KMS-11 (cell line): ENCODE measurements at regions not wholly inside any gene's neighbourhood (a gene's known extent, or its start where the extent isn't known, plus 50 kb on each side); places are given as distances from the start of the nearest gene placed in this dataset.

Experiments
- H2AFZ ChIP-seq: fragments of 200-600 bp; sonication (generic); 2 replicates; pipeline ENCODE4 v1.6.1; 2016; ENCODE audit warnings: antibody characterized with exemption, mixed run types, low read depth
- H3K27ac ChIP-seq: fragments of 200-600 bp; sonication (generic); 2 replicates; pipeline ENCODE4 v1.6.1; 2016; ENCODE audit warnings: mild to moderate bottlenecking, mixed run types
- H3K27me3 ChIP-seq: fragments of 200-600 bp; sonication (generic); 2 replicates; pipeline ENCODE4 v1.6.1; 2017; ENCODE audit warnings: mild to moderate bottlenecking, low read depth, mixed run types, moderate library complexity; ENCODE audit not compliant: insufficient read depth
- H3K36me3 ChIP-seq: fragments of 200-600 bp; sonication (generic); 2 replicates; pipeline ENCODE4 v1.6.1; 2017; ENCODE audit warnings: mild to moderate bottlenecking, mixed run types; ENCODE audit not compliant: insufficient read depth
- H3K4me1 ChIP-seq: fragments of 200-600 bp; sonication (generic); 2 replicates; pipeline ENCODE4 v1.6.1; 2016; ENCODE audit warnings: mild to moderate bottlenecking, low read depth, mixed run types; ENCODE audit not compliant: poor library complexity, severe bottlenecking
- H3K4me2 ChIP-seq: fragments of 200-600 bp; sonication (generic); 2 replicates; pipeline ENCODE4 v1.7.0; 2016; ENCODE audit warnings: mild to moderate bottlenecking, mixed run types
- H3K4me3 ChIP-seq: fragments of 200-600 bp; sonication (generic); IDR thresholded peaks from 2 replicates; pipeline ENCODE4 v1.6.1; 2017; ENCODE audit warnings: low read depth, low read length, mixed read lengths; ENCODE audit not compliant: insufficient read depth
- H3K79me2 ChIP-seq: fragments of 200-600 bp; sonication (generic); 2 replicates; pipeline ENCODE4 v1.6.1; 2016; ENCODE audit warnings: low read depth, mixed run types; ENCODE audit not compliant: insufficient read depth
- H3K9ac ChIP-seq: fragments of 200-600 bp; sonication (generic); 2 replicates; pipeline ENCODE4 v1.6.1; 2016; ENCODE audit warnings: mild to moderate bottlenecking, mixed run types
- H4K20me1 ChIP-seq: fragments of 200-600 bp; sonication (generic); 2 replicates; pipeline ENCODE4 v1.6.1; 2016; ENCODE audit warnings: mild to moderate bottlenecking, mixed run types; ENCODE audit not compliant: insufficient read depth
- TF ChIP-seq, protein P1 (sequence below): fragments of 200-600 bp; sonication (generic); conservative IDR thresholded peaks from 2 replicates; pipeline ENCODE4 v1.6.1; 2017; ENCODE audit warnings: low read depth, mild to moderate bottlenecking, antibody characterized with exemption, low read length, moderate library complexity, mixed read lengths

DNA sequence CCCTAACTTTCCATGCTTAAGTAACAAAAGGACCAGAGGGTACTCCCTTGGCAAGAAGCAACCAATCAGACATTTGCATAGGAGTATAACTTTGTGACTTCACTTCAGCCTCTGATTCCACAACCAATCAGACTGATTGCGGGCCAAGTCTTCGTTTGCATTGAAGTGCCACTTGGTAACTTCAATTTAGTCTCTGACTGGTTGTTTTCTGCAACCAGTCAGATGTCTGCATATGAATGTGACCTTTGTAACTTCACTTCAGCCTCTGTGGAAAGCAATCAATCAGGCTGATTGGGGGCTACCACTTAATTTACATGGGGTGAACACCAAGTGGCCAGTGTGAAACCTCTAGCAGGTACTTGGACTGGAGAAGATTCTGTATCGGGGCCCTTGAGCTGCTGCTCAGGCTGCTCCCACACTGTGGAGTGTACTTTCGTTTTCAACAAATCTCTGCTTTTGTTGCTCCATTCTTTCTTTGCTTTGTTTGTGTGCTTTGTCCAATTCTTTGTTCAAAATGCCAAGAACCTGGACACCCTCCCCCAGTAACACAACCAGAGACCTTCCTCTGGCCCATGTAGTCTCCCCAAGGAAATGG is 241.5 kb downstream of the ACKR3 start:
- no peak overlapping the region for H3K4me2 ChIP-seq
- no peaks in the 10 kb centered on the region for H4K20me1 ChIP-seq
- H3K27me3 ChIP-seq: no peaks in the 10 kb centered on the region
- no peak overlapping the region for H3K9ac ChIP-seq
- TF ChIP-seq, protein P1, sequence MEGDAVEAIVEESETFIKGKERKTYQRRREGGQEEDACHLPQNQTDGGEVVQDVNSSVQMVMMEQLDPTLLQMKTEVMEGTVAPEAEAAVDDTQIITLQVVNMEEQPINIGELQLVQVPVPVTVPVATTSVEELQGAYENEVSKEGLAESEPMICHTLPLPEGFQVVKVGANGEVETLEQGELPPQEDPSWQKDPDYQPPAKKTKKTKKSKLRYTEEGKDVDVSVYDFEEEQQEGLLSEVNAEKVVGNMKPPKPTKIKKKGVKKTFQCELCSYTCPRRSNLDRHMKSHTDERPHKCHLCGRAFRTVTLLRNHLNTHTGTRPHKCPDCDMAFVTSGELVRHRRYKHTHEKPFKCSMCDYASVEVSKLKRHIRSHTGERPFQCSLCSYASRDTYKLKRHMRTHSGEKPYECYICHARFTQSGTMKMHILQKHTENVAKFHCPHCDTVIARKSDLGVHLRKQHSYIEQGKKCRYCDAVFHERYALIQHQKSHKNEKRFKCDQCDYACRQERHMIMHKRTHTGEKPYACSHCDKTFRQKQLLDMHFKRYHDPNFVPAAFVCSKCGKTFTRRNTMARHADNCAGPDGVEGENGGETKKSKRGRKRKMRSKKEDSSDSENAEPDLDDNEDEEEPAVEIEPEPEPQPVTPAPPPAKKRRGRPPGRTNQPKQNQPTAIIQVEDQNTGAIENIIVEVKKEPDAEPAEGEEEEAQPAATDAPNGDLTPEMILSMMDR: no peak
- no peak overlapping the region for H3K27ac ChIP-seq
- H3K4me1 ChIP-seq: no peaks in the 10 kb centered on the region
- H3K36me3 ChIP-seq: no peaks in the 10 kb centered on the region
- no peaks in the 10 kb centered on the region for H3K79me2 ChIP-seq
- H3K4me3 ChIP-seq: no peak overlapping the region
- no peak overlapping the region for H2AFZ ChIP-seq

DNA sequence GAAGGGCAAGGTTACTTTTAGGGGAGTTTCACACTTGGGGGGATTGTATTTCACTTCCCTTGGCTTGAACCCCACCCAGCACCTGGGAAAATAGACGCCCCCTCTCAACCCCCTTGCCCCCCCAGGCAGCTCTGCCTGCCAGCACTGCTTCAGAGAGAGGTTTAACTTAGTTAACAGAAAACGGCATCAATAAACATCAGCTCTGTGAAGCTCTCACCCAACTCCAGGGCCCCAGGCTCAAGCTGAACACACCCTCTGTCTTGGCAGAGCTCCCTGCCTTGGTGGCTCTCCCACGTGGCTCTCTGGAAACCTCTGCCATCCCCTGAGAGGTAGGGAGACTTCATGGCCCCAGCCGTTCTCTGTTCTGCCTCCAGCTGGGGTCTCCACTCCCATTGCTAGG is 244.1 kb downstream of the ACKR3 start:
- Histone ChIP-seq H3K36me3 (no peaks in the 10 kb centered on the region), H4K20me1 (no peaks in the 10 kb centered on the region), H3K9ac (no peak overlapping the region), H3K79me2 (no peaks in the 10 kb centered on the region), H3K4me2 (no peak overlapping the region), H2AFZ (no peak overlapping the region), H3K4me1 (no peaks in the 10 kb centered on the region), H3K27ac (no peak overlapping the region), H3K27me3 (no peaks in the 10 kb centered on the region), H3K4me3 (no peak overlapping the region)
- TF ChIP-seq, protein P1: no peak

DNA sequence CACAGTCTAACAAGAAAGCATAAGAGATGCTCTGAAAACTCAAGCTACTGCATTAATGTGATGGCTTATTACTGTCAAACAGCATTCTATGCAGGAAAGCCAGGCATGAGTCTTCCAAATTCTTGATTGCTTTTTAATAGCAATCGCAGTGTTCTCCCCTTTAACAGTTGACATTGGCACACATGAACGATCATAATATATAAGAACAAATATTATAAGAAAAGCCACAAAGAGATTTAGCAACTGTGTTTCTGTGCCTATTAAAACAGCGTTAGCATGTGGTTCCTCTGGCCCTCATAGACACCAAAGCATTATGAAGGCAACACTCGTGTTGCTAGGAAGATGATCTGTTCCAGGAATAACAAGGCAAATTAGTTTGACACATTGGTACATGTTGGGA is 245.0 kb downstream of the ACKR3 start:
- no peaks in the 10 kb centered on the region for H3K79me2 ChIP-seq
- TF ChIP-seq, protein P1: no peak

DNA sequence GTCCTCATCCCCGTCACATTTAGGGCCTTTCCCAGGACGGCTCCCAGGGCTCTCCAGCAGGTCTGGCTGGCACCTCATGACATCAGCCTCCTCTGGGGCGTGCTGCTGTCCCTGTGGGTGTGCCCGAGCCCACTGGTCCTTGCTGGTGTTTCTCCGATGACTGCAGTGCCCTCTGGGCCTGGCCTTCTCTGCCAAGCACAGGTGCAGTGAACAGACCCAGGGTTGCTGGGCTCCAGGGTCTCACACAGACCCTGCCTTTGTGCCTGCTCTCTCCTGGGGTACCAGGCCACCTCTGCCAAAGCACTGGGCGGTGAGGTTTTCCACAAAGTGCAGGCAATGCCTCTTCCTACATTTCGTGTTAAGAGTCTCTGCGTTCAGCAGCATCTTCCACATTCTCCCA is 246.1 kb downstream of the ACKR3 start:
- Histone ChIP-seq H2AFZ (no peak overlapping the region), H3K79me2 (no peaks in the 10 kb centered on the region), H3K27ac (no peak overlapping the region), H3K27me3 (no peaks in the 10 kb centered on the region), H3K4me3 (no peak overlapping the region), H3K4me1 (no peaks in the 10 kb centered on the region), H4K20me1 (no peaks in the 10 kb centered on the region), H3K36me3 (no peaks in the 10 kb centered on the region), H3K9ac (no peak overlapping the region), H3K4me2 (no peak overlapping the region)
- TF ChIP-seq, protein P1: no peak

More for the DNA sequence above, 245.0 kb downstream of the ACKR3 start:
- Histone ChIP-seq H2AFZ (no peak overlapping the region), H3K27me3 (no peaks in the 10 kb centered on the region), H3K27ac (no peak overlapping the region), H4K20me1 (no peaks in the 10 kb centered on the region), H3K4me3 (no peak overlapping the region), H3K36me3 (no peaks in the 10 kb centered on the region), H3K4me1 (no peaks in the 10 kb centered on the region), H3K4me2 (no peak overlapping the region), H3K9ac (no peak overlapping the region)
